CD8-positive, alpha-beta memory T cell (primary cell): ENCODE measurements at regions not wholly inside any gene's neighbourhood (a gene's known extent, or its start where the extent isn't known, plus 50 kb on each side); places are given as distances from the start of the nearest gene placed in this dataset.

ENCODE experiments used
- CTCF ChIA-PET: fragments of 350-600 bp; sonication (Branson Sonifier 250); formaldehyde crosslinking; loops from one replicate; lab custom pipeline; 2021; ENCODE audit warnings: antibody characterized with exemption; lab: Charles Lee
- POLR2A ChIA-PET: fragments of 350-600 bp; sonication (Branson Sonifier 250); formaldehyde crosslinking; loops from one replicate; lab custom pipeline; 2021; ENCODE audit warnings: antibody characterized with exemption; lab: Charles Lee
- DNase-seq, 5 donors: peaks; one replicate each; pipeline versions ENCODE4 v3.0.0 to v3.0.0-alpha.2; 2020 to 2022; ENCODE audit warnings: mixed read lengths in 1 of 5
- H3K27ac ChIP-seq: one replicate; pipeline ENCODE4 v1.7.0; 2013; ENCODE audit warnings: low read depth, mild to moderate bottlenecking, low read length, moderate library complexity
- H3K27me3 ChIP-seq: 2 replicates; pipeline ENCODE4 v1.7.0; 2013; ENCODE audit warnings: low read length, mild to moderate bottlenecking; ENCODE audit not compliant: insufficient read depth, poor library complexity, severe bottlenecking
- H3K36me3 ChIP-seq: 2 replicates; pipeline ENCODE4 v1.7.0; 2013; ENCODE audit warnings: mild to moderate bottlenecking, low read length, moderate library complexity; ENCODE audit not compliant: insufficient read depth
- H3K4me1 ChIP-seq: 2 replicates; pipeline ENCODE4 v1.7.0; 2013; ENCODE audit warnings: mild to moderate bottlenecking, low read length, moderate library complexity; ENCODE audit not compliant: insufficient read depth
- H3K4me3 ChIP-seq: 2 replicates; pipeline ENCODE4 v1.7.0; 2013; ENCODE audit warnings: mild to moderate bottlenecking, low read length
- H3K9me3 ChIP-seq: 2 replicates; pipeline ENCODE4 v1.7.0; 2013; ENCODE audit warnings: mild to moderate bottlenecking, low read length
- H3K27ac Mint-ChIP-seq, 8 donors: one replicate each; pipeline ENCODE4 v1.8.0; 2020 to 2021; ENCODE audit warnings: mixed read lengths in 8 of 8, mild to moderate bottlenecking in 6 of 8, inconsistent platforms in 3 of 8, moderate library complexity in 3 of 8
- H3K27me3 Mint-ChIP-seq, 2 donors: one replicate each; pipeline ENCODE4 v1.8.0; 2020 to 2021; ENCODE audit warnings: mixed read lengths in 2 of 2, mild to moderate bottlenecking in 1 of 2, moderate library complexity in 1 of 2
- H3K36me3 Mint-ChIP-seq, 3 donors: one replicate each; pipeline ENCODE4 v1.8.0; 2020 to 2021; ENCODE audit warnings: mixed read lengths in 3 of 3, inconsistent platforms in 1 of 3, mild to moderate bottlenecking in 1 of 3
- H3K4me1 Mint-ChIP-seq, 3 donors: one replicate each; pipeline ENCODE4 v1.8.0; 2020 to 2021; ENCODE audit warnings: mixed read lengths in 3 of 3, inconsistent platforms in 1 of 3, mild to moderate bottlenecking in 1 of 3
- H3K4me3 Mint-ChIP-seq, 7 donors: one replicate each; pipeline ENCODE4 v1.8.0; 2020 to 2021; ENCODE audit warnings: mixed read lengths in 7 of 7, mild to moderate bottlenecking in 6 of 7, moderate library complexity in 4 of 7, inconsistent platforms in 2 of 7
- H3K9me3 Mint-ChIP-seq, 5 donors: one replicate each; pipeline ENCODE4 v1.8.0; 2020 to 2022; ENCODE audit warnings: mixed read lengths in 5 of 5, mild to moderate bottlenecking in 3 of 5, moderate library complexity in 2 of 5, inconsistent platforms in 1 of 5

GRCh38 chr14:22336031-22336430, 253.0 kb downstream of the DAD1 start:
- Mint-ChIP-seq H3K27me3 (no peaks in the 10 kb centered on the region), H3K4me1 (no peaks in the 10 kb centered on the region), H3K27ac (no peak overlapping the region), H3K36me3 (no peaks in the 10 kb centered on the region), H3K4me3 (no peak overlapping the region), H3K9me3 (no peaks in the 10 kb centered on the region)
- DNase-seq = no peak
- Histone ChIP-seq H3K4me1 (no peaks in the 10 kb centered on the region), H3K9me3 (no peaks in the 10 kb centered on the region), H3K27ac (no peak overlapping the region), H3K4me3 (no peak overlapping the region), H3K27me3 (no peaks in the 10 kb centered on the region), H3K36me3 (no peaks in the 10 kb centered on the region)
- POLR2A ChIA-PET = no interaction called here
- CTCF ChIA-PET = no interaction called here

- Mint-ChIP-seq H3K9me3 (no peaks in the 10 kb centered on the region), H3K4me1 (no peaks in the 10 kb centered on the region), H3K36me3 (no peaks in the 10 kb centered on the region), H3K27ac (no peak overlapping the region), H3K4me3 (no peak overlapping the region), H3K27me3 (no peaks in the 10 kb centered on the region)
- no peak for DNase-seq
- no peaks in the 10 kb centered on the region for H3K27me3 ChIP-seq
- no peaks in the 10 kb centered on the region for H3K36me3 ChIP-seq
- H3K27ac ChIP-seq = no peak overlapping the region
- CTCF ChIA-PET = no interaction called here
- POLR2A ChIA-PET = no interaction called here
- no peaks in the 10 kb centered on the region for H3K4me1 ChIP-seq
- no peaks in the 10 kb centered on the region for H3K9me3 ChIP-seq
- no peak overlapping the region for H3K4me3 ChIP-seq
Observed at GRCh38 chr14:22334627-22335026, 254.4 kb downstream of the DAD1 start.

- CTCF ChIA-PET = no interaction called here
- Mint-ChIP-seq H3K4me3 (no peak overlapping the region), H3K9me3 (no peaks in the 10 kb centered on the region), H3K27me3 (no peaks in the 10 kb centered on the region), H3K36me3 (no peaks in the 10 kb centered on the region), H3K4me1 (no peaks in the 10 kb centered on the region), H3K27ac (no peak overlapping the region)
- H3K27ac ChIP-seq = no peak overlapping the region
- DNase-seq = no peak
- POLR2A ChIA-PET = no interaction called here
- no peaks in the 10 kb centered on the region for H3K4me1 ChIP-seq
- no peak overlapping the region for H3K4me3 ChIP-seq
- H3K36me3 ChIP-seq = no peaks in the 10 kb centered on the region
- no peaks in the 10 kb centered on the region for H3K27me3 ChIP-seq
- no peaks in the 10 kb centered on the region for H3K9me3 ChIP-seq
Observed at GRCh38 chr14:22334275-22334577, 254.8 kb downstream of the DAD1 start.

- Histone ChIP-seq H3K4me3 (no peak overlapping the region), H3K27ac (no peak overlapping the region), H3K36me3 (no peaks in the 10 kb centered on the region), H3K4me1 (no peaks in the 10 kb centered on the region), H3K27me3 (no peaks in the 10 kb centered on the region), H3K9me3 (no peaks in the 10 kb centered on the region)
- CTCF ChIA-PET = no interaction called here
- Mint-ChIP-seq H3K27ac (no peak overlapping the region), H3K4me3 (no peak overlapping the region), H3K36me3 (no peaks in the 10 kb centered on the region), H3K27me3 (no peaks in the 10 kb centered on the region), H3K4me1 (no peaks in the 10 kb centered on the region), H3K9me3 (no peaks in the 10 kb centered on the region)
- DNase-seq = no peak
- POLR2A ChIA-PET = no interaction called here
Observed at GRCh38 chr14:22333422-22334274, 255.4 kb downstream of the DAD1 start.

- Mint-ChIP-seq H3K27me3 (no peaks in the 10 kb centered on the region), H3K4me1 (no peaks in the 10 kb centered on the region), H3K27ac (no peak overlapping the region), H3K9me3 (no peaks in the 10 kb centered on the region), H3K36me3 (no peaks in the 10 kb centered on the region), H3K4me3 (no peak overlapping the region)
- CTCF ChIA-PET = no interaction called here
- POLR2A ChIA-PET = no interaction called here
- Histone ChIP-seq H3K4me1 (no peaks in the 10 kb centered on the region), H3K9me3 (no peaks in the 10 kb centered on the region), H3K36me3 (no peaks in the 10 kb centered on the region), H3K27ac (no peak overlapping the region), H3K4me3 (no peak overlapping the region), H3K27me3 (no peaks in the 10 kb centered on the region)
- no peak for DNase-seq
Observed at GRCh38 chr14:22332686-22333421, 256.2 kb downstream of the DAD1 start.

- H3K4me3 Mint-ChIP-seq = no peak overlapping the region
- no peaks in the 10 kb centered on the region for H3K9me3 Mint-ChIP-seq
- Histone ChIP-seq H3K36me3 (no peaks in the 10 kb centered on the region), H3K4me3 (no peak overlapping the region), H3K4me1 (no peaks in the 10 kb centered on the region), H3K9me3 (no peaks in the 10 kb centered on the region), H3K27ac (no peak overlapping the region), H3K27me3 (no peaks in the 10 kb centered on the region)
- H3K36me3 Mint-ChIP-seq = no peaks in the 10 kb centered on the region
- no peaks in the 10 kb centered on the region for H3K27me3 Mint-ChIP-seq
- CTCF ChIA-PET = no interaction called here
- POLR2A ChIA-PET = no interaction called here
- no peaks in the 10 kb centered on the region for H3K4me1 Mint-ChIP-seq
- no peak overlapping the region for H3K27ac Mint-ChIP-seq
- no peak for DNase-seq
Observed at GRCh38 chr14:22329371-22329770, 259.7 kb downstream of the DAD1 start.

- Mint-ChIP-seq H3K27ac (no peak overlapping the region), H3K27me3 (no peaks in the 10 kb centered on the region), H3K4me1 (no peaks in the 10 kb centered on the region), H3K36me3 (no peaks in the 10 kb centered on the region), H3K9me3 (no peaks in the 10 kb centered on the region), H3K4me3 (no peak overlapping the region)
- H3K36me3 ChIP-seq = no peaks in the 10 kb centered on the region
- CTCF ChIA-PET = no interaction called here
- no peak overlapping the region for H3K27ac ChIP-seq
- POLR2A ChIA-PET = no interaction called here
- H3K9me3 ChIP-seq = no peaks in the 10 kb centered on the region
- H3K4me3 ChIP-seq = no peak overlapping the region
- no peaks in the 10 kb centered on the region for H3K27me3 ChIP-seq
- DNase-seq = no peak
- H3K4me1 ChIP-seq = no peaks in the 10 kb centered on the region
Observed at GRCh38 chr14:22325676-22326400, 263.2 kb downstream of the DAD1 start.

GRCh38 chr14:22320362-22320750, 268.7 kb downstream of the DAD1 start:
- peak overlapping the region in 1 of 8 donors; percentile 66 for H3K27ac Mint-ChIP-seq
- no peaks in the 10 kb centered on the region for H3K9me3 Mint-ChIP-seq
- H3K4me3 ChIP-seq = no peak overlapping the region
- POLR2A ChIA-PET = no interaction called here
- H3K4me1 Mint-ChIP-seq = no peaks in the 10 kb centered on the region
- H3K27me3 Mint-ChIP-seq = no peaks in the 10 kb centered on the region
- H3K36me3 ChIP-seq = no peaks in the 10 kb centered on the region
- H3K27ac ChIP-seq = no peak overlapping the region
- CTCF ChIA-PET = no interaction called here
- DNase-seq = no peak
- H3K27me3 ChIP-seq = no peaks in the 10 kb centered on the region
- no peaks in the 10 kb centered on the region for H3K36me3 Mint-ChIP-seq
- H3K4me3 Mint-ChIP-seq = peak overlapping the region in 5 of 7 donors; percentile 27 to 69 (median 60)
- no peaks in the 10 kb centered on the region for H3K4me1 ChIP-seq
- H3K9me3 ChIP-seq = no peaks in the 10 kb centered on the region
